Lower lobe of right lung (tissue), 2 donors: ENCODE measurements at regions not wholly inside any gene's neighbourhood (a gene's known extent, or its start where the extent isn't known, plus 50 kb on each side); places are given as distances from the start of the nearest gene placed in this dataset.

ENCODE experiments used
- ATAC-seq, 2 donors: fragments of 200-7000 bp; cut with Tn5 transposase; one replicate each; pipeline ENCODE4 v1.9.1; 2020 to 2022; ENCODE audit warnings: mild to moderate bottlenecking in 2 of 2, moderate library complexity in 2 of 2
- DNase-seq: peaks from one replicate; pipeline ENCODE4 v3.0.0-alpha.2; 2020
- H3K27ac ChIP-seq: fragments of 200-600 bp; one replicate; pipeline ENCODE4 v1.8.0; 2022
- H3K27me3 ChIP-seq: fragments of 200-600 bp; one replicate; pipeline ENCODE4 v1.8.0; 2022; ENCODE audit warnings: low read depth
- H3K36me3 ChIP-seq: fragments of 200-600 bp; one replicate; pipeline ENCODE4 v1.8.0; 2022; ENCODE audit warnings: mild to moderate bottlenecking
- H3K4me1 ChIP-seq: fragments of 200-600 bp; one replicate; pipeline ENCODE4 v1.8.0; 2022
- H3K4me3 ChIP-seq: fragments of 200-600 bp; one replicate; pipeline ENCODE4 v1.8.0; 2022; ENCODE audit warnings: mild to moderate bottlenecking
- H3K9me3 ChIP-seq: fragments of 200-600 bp; one replicate; pipeline ENCODE4 v1.8.0; 2022
- intact Hi-C: fragments of 100-400 bp; cut with DNase I; formaldehyde crosslinking; loops from one replicate; pipeline ENCODE4 v1.11.0; 2022
- TF ChIP-seq, protein P1 (sequence below): fragments of 200-600 bp; IDR thresholded peaks from one replicate; pipeline ENCODE4 v1.8.0; 2022; ENCODE audit warnings: antibody characterized with exemption, mild to moderate bottlenecking
- donor health status: DM: no; HTN: yes; CAD: no; lungs with severe emphysema.

- Histone ChIP-seq H3K27me3 (no peaks in the 10 kb centered on the region), H3K36me3 (no peaks in the 10 kb centered on the region), H3K4me3 (no peak overlapping the region), H3K9me3 (no peaks in the 10 kb centered on the region), H3K27ac (no peak overlapping the region), H3K4me1 (peaks cover 20% of the 10 kb centered on the region)
- TF ChIP-seq, protein P1, sequence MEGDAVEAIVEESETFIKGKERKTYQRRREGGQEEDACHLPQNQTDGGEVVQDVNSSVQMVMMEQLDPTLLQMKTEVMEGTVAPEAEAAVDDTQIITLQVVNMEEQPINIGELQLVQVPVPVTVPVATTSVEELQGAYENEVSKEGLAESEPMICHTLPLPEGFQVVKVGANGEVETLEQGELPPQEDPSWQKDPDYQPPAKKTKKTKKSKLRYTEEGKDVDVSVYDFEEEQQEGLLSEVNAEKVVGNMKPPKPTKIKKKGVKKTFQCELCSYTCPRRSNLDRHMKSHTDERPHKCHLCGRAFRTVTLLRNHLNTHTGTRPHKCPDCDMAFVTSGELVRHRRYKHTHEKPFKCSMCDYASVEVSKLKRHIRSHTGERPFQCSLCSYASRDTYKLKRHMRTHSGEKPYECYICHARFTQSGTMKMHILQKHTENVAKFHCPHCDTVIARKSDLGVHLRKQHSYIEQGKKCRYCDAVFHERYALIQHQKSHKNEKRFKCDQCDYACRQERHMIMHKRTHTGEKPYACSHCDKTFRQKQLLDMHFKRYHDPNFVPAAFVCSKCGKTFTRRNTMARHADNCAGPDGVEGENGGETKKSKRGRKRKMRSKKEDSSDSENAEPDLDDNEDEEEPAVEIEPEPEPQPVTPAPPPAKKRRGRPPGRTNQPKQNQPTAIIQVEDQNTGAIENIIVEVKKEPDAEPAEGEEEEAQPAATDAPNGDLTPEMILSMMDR: no peak
- intact Hi-C loops: no loop called here
- DNase-seq (no peak), ATAC-seq (no peak)
Measured at GRCh38 chr15:31468911-31469785, 142.5 kb downstream of the KLF13 start.

DNA sequence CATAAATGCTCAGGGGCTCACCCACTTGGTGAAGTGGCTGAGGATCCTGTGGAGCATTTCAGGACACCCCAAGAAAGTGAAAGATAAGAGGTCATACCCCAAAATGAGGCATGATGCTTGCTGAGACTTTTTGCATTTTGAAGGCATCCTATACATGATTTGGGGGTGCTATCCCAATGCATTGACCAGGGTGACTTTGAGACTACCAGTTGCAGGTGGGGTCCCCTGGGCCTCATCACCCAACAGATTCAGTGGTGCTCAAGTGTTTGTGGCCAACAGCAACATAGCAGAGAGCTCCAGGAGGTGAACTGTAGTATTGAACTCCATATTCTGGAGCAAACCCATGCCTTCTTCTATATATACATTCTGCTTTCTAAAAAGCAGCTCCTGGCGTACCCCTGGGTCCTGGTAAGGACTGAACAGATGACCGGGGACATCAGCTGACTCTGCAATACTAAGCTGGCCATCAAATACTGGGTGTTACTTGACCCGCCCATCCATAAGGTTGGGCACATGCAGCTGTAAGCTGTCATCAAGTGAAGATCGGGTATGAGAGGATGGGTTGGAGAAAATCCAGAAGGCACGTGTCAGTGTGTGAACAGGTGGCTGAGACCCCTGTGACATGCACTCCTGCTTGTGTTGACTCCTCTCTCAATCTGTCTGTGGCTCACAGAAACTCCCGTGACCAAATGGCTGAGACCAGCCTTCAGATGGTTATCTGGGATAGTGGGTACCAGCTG lies 143.3 kb downstream of the KLF13 start:
- DNase-seq (no peak), ATAC-seq (no peak)
- no peak overlapping the region for H3K4me3 ChIP-seq

DNA sequence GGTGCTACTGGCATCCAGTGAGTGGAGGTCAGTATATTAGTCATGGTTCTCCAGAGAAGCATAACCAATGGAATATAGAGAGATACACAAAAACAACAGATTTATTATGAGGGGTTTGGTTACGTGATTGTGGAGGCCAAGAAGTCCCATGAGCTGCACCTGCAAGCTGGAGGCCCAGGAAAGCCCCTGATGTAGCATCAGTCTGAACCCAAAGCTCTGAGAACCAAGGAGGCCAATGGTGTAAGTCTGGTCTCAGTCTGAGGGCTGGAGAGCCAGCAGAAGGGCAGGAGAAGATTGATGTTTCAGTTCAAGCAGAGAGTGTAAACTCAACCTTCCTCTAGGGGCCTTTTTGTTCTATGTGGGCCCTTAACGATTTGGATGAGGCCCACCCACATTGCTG lies 144.1 kb downstream of the KLF13 start:
- intact Hi-C loops: no loop called here
- ATAC-seq: no peak

More for the DNA sequence above, 143.3 kb downstream of the KLF13 start:
- no peaks in the 10 kb centered on the region for H3K9me3 ChIP-seq
- H3K27me3 ChIP-seq: no peaks in the 10 kb centered on the region
- TF ChIP-seq, protein P1: no peak
- H3K27ac ChIP-seq: no peak overlapping the region
- intact Hi-C loops: no loop called here
- H3K4me1 ChIP-seq: peaks cover 20% of the 10 kb centered on the region
- H3K36me3 ChIP-seq: no peaks in the 10 kb centered on the region

GRCh38 chr15:31471731-31472430 lies 145.2 kb downstream of the KLF13 start:
- Histone ChIP-seq H3K27ac (no peak overlapping the region), H3K4me3 (no peak overlapping the region), H3K4me1 (peaks cover 20% of the 10 kb centered on the region), H3K27me3 (no peaks in the 10 kb centered on the region), H3K36me3 (no peaks in the 10 kb centered on the region), H3K9me3 (no peaks in the 10 kb centered on the region)
- intact Hi-C loops: no loop called here
- TF ChIP-seq, protein P1: no peak
- DNase-seq (no peak), ATAC-seq (peak; percentile 54 to 59)

More for the DNA sequence above, 144.1 kb downstream of the KLF13 start:
- H3K4me1 ChIP-seq: peaks cover 20% of the 10 kb centered on the region
- H3K36me3 ChIP-seq: no peaks in the 10 kb centered on the region
- no peaks in the 10 kb centered on the region for H3K27me3 ChIP-seq
- no peaks in the 10 kb centered on the region for H3K9me3 ChIP-seq
- DNase-seq: no peak
- H3K27ac ChIP-seq: no peak overlapping the region
- H3K4me3 ChIP-seq: no peak overlapping the region
- TF ChIP-seq, protein P1: no peak

DNA sequence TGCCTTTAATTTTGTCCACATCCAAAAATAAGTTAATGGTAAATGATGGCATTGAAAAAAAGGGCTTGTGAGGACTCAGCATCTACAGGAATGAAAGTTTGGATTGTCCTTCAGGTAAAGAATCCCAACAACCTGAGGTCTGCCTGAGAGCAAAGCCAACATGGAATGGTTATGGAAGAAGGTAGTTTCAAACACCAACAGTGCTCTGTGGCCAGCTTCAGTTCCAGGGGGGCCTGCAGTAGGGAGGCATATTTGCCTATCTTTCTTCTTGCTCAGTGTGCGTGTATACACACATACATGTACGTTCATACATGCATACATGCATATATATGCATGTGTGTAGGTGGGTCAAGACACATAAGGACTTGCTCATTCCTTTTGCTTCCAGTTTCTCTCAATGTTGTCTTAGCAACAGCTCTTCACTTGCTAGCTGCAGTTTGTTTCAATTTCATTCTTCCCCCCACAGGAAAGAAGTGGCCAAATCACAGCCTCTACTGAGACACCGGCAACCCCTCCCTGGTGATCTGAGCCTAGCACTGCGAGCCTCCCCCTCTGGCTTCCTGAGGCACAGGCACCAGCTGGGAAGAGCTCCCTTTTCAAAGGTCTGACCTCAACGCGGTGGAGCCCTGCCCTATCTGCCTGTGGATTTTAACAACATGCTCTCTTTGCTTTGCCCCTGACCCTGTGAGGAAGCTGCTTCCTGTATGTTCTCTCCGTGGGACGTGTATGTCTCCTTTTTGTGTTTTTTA lies 146.2 kb downstream of the KLF13 start:
- Histone ChIP-seq H3K4me3 (no peak overlapping the region), H3K4me1 (peaks cover 20% of the 10 kb centered on the region), H3K9me3 (no peaks in the 10 kb centered on the region), H3K36me3 (no peaks in the 10 kb centered on the region), H3K27me3 (no peaks in the 10 kb centered on the region), H3K27ac (peak overlapping the region; percentile 55)
- DNase-seq (no peak), ATAC-seq (peak; percentile 68 to 71)
- intact Hi-C loops: no loop called here
- TF ChIP-seq, protein P1: no peak
